NT2/D1 (cell line): ENCODE measurements at regions not wholly inside any gene's neighbourhood (a gene's known extent, or its start where the extent isn't known, plus 50 kb on each side); places are given as distances from the start of the nearest gene placed in this dataset.

Experiments used
- SUZ12 ChIP-seq: IDR thresholded peaks from 2 replicates; pipeline ENCODE4 v1.6.1; 2011; ENCODE audit not compliant: insufficient read length, insufficient read depth; ENCODE audit errors: extremely low read depth
- YY1 ChIP-seq: IDR thresholded peaks from 2 replicates; pipeline ENCODE4 v1.6.1; 2011; ENCODE audit not compliant: insufficient read length, insufficient read depth
- ZNF274 ChIP-seq: IDR thresholded peaks from 2 replicates; pipeline ENCODE4 v1.6.1; 2011; ENCODE audit warnings: mild to moderate bottlenecking, low read depth, low read length

- TF ChIP-seq YY1 (no peak), ZNF274 (no peak), SUZ12 (no peak)
These were observed 408.6 kb upstream of the ROBO2 start for GRCh38 chr3:76631251-76631650.
